SK-N-SH (cell line): ENCODE measurements at regions not wholly inside any gene's neighbourhood (a gene's known extent, or its start where the extent isn't known, plus 50 kb on each side); places are given as distances from the start of the nearest gene placed in this dataset.

Experiments used
- CTCF ChIA-PET: fragments of 300-600, 350-600 bp; formaldehyde crosslinking; extraction: SDS; loops from one replicate; lab custom pipeline; 2021; lab: Yijun Ruan, JAX
- POLR2A ChIA-PET: fragments of 350-600 bp; sonication (Branson Sonifier 250); formaldehyde crosslinking; extraction: SDS; loops from one replicate; lab custom pipeline; 2020; ENCODE audit warnings: antibody characterized with exemption, inconsistent platforms; lab: Yijun Ruan, JAX
- DNase-seq: peaks from one replicate; pipeline ENCODE4 v3.0.0; 2012
- H2AFZ ChIP-seq: fragments of 200-600 bp; sonication (generic); 2 replicates; pipeline ENCODE4 v1.8.1; 2016; ENCODE audit warnings: antibody characterized with exemption, mild to moderate bottlenecking, low read depth
- H3F3A ChIP-seq: fragments of 200-600 bp; sonication (generic); replicated peaks from 2 replicates; pipeline ENCODE3; 2016; ENCODE audit warnings: antibody characterized with exemption, mild to moderate bottlenecking; ENCODE audit not compliant: insufficient read depth
- H3K27ac ChIP-seq, 2 experiments: fragments of 200-500 bp in 1 of 2; fragments of 200-600 bp in 1 of 2; sonication (Bioruptor generic) in 1 of 2; sonication (generic), shearing (Covaris generic) in 1 of 2; 2 replicates each; pipeline versions ENCODE4 v1.5.1 to v1.6.1; 2014 to 2016; ENCODE audit warnings: low read depth in 2 of 2, inconsistent platforms in 1 of 2, low read length in 1 of 2, mild to moderate bottlenecking in 1 of 2, mixed read lengths in 1 of 2
- H3K27me3 ChIP-seq: fragments of 200-600 bp; sonication (generic), shearing (Covaris generic); 2 replicates; pipeline ENCODE4 v1.6.1; 2016; ENCODE audit warnings: mixed run types; ENCODE audit not compliant: insufficient read depth
- H3K36me3 ChIP-seq, 2 experiments: fragments of 200-500 bp in 1 of 2; fragments of 200-600 bp in 1 of 2; sonication (Bioruptor generic) in 1 of 2; sonication (generic) in 1 of 2; replicated peaks in 1 of 2; 2 replicates each; pipeline versions ENCODE3 to v1.5.1; 2014 to 2016; ENCODE audit warnings: low read length in 1 of 2, mild to moderate bottlenecking in 1 of 2; ENCODE audit not compliant: insufficient read depth in 2 of 2, control insufficient read depth in 1 of 2
- H3K4me1 ChIP-seq, 2 experiments: fragments of 200-500 bp in 1 of 2; fragments of 200-600 bp in 1 of 2; sonication (Bioruptor generic) in 1 of 2; sonication (generic), shearing (Covaris generic) in 1 of 2; 2 replicates each; pipeline versions ENCODE4 v1.5.1 to v1.6.1; 2014 to 2016; ENCODE audit warnings: low read depth in 1 of 2, low read length in 1 of 2, mixed run types in 1 of 2; ENCODE audit not compliant: insufficient read depth in 2 of 2, control insufficient read depth in 1 of 2
- H3K4me2 ChIP-seq: fragments of 200-600 bp; sonication (generic), shearing (Covaris generic); 2 replicates; pipeline ENCODE4 v1.6.1; 2017; ENCODE audit warnings: mixed run types
- H3K4me3 ChIP-seq, 2 experiments: fragments of 200-500 bp in 1 of 2; fragments of 200-600 bp in 1 of 2; sonication (Bioruptor generic) in 1 of 2; sonication (generic), shearing (Covaris generic) in 1 of 2; 2 replicates each; pipeline versions ENCODE4 v1.5.1 to v1.8.1; 2014 to 2016; ENCODE audit warnings: low read depth in 2 of 2, inconsistent platforms in 1 of 2, low read length in 1 of 2, mild to moderate bottlenecking in 1 of 2, mixed read lengths in 1 of 2, moderate library complexity in 1 of 2
- H3K79me2 ChIP-seq: fragments of 200-600 bp; sonication (generic); 2 replicates; pipeline ENCODE4 v1.8.1; 2017; ENCODE audit warnings: mild to moderate bottlenecking; ENCODE audit not compliant: insufficient read depth
- H3K9ac ChIP-seq: fragments of 200-600 bp; sonication (generic); 2 replicates; pipeline ENCODE4 v1.6.1; 2017; ENCODE audit warnings: mixed run types
- H3K9me2 ChIP-seq: fragments of 200-600 bp; sonication (generic); 2 replicates; pipeline ENCODE4 v1.6.1; 2017; ENCODE audit warnings: mixed run types
- H3K9me3 ChIP-seq: fragments of 200-600 bp; sonication (generic); 2 replicates; pipeline ENCODE4 v1.6.1; 2017; ENCODE audit warnings: mixed run types, mild to moderate bottlenecking, moderate library complexity
- H4K20me1 ChIP-seq: fragments of 200-600 bp; sonication (generic); 2 replicates; pipeline ENCODE4 v1.6.1; 2017; ENCODE audit warnings: mild to moderate bottlenecking, mixed run types; ENCODE audit not compliant: insufficient read depth
- CHD2 ChIP-seq: fragments of 150-350 bp; IDR thresholded peaks from 2 replicates; pipeline ENCODE4 v1.6.1; 2018; ENCODE audit warnings: low read length; ENCODE audit not compliant: partially characterized antibody
- ELF1 ChIP-seq: IDR thresholded peaks from 2 replicates; pipeline ENCODE4 v1.4.0; 2012
- FOSL2 ChIP-seq: IDR thresholded peaks from 2 replicates; pipeline ENCODE4 v1.4.0; 2012; ENCODE audit warnings: low read depth, mild to moderate bottlenecking, moderate library complexity, borderline replicate concordance
- FOXJ3 ChIP-seq: sonication (generic); formaldehyde crosslinking; IDR thresholded peaks from 2 replicates; pipeline ENCODE4 v1.5.1; 2020; ENCODE audit warnings: mild to moderate bottlenecking, missing genetic modification reagents
- FOXM1 ChIP-seq: IDR thresholded peaks from 2 replicates; pipeline ENCODE4 v1.4.0; 2012; ENCODE audit warnings: low read depth, mild to moderate bottlenecking
- IRF3 ChIP-seq: fragments of 150-350 bp; IDR thresholded peaks from 2 replicates; pipeline ENCODE4 v1.6.1; 2016; ENCODE audit warnings: mild to moderate bottlenecking, low read depth, low read length
- JUND ChIP-seq: IDR thresholded peaks from 2 replicates; pipeline ENCODE4 v1.4.0; 2012
- MAX ChIP-seq: IDR thresholded peaks from 2 replicates; pipeline ENCODE4 v1.4.0; 2012; ENCODE audit warnings: low read depth
- NFIC ChIP-seq: IDR thresholded peaks from 2 replicates; pipeline ENCODE4 v1.4.0; 2012; ENCODE audit warnings: borderline replicate concordance
- NRF1 ChIP-seq: IDR thresholded peaks from 2 replicates; pipeline ENCODE4 v1.6.1; 2012; ENCODE audit warnings: low read depth, mild to moderate bottlenecking, low read length
- PBX3 ChIP-seq: IDR thresholded peaks from 2 replicates; pipeline ENCODE4; 2012
- RAD21 ChIP-seq: IDR thresholded peaks from 2 replicates; pipeline ENCODE4 v1.6.1; 2012; ENCODE audit warnings: mild to moderate bottlenecking, low read length
- SMC3 ChIP-seq: IDR thresholded peaks from 2 replicates; pipeline ENCODE4 v1.6.1; 2012; ENCODE audit warnings: low read depth, low read length, improper control_type of control experiment
- TAF1 ChIP-seq: IDR thresholded peaks from 2 replicates; pipeline ENCODE4 v1.6.1; 2012; ENCODE audit warnings: low read depth, mild to moderate bottlenecking, low read length, moderate library complexity, borderline replicate concordance
- TCF12 ChIP-seq: IDR thresholded peaks from 2 replicates; pipeline ENCODE4 v1.4.0; 2012
- USF1 ChIP-seq: IDR thresholded peaks from 2 replicates; pipeline ENCODE4 v1.4.0; 2012; ENCODE audit warnings: low read depth, borderline replicate concordance
- YY1 ChIP-seq: IDR thresholded peaks from 2 replicates; pipeline ENCODE4 v1.4.0; 2012; ENCODE audit warnings: low read depth, mild to moderate bottlenecking
- ZBTB33 ChIP-seq: IDR thresholded peaks from 2 replicates; pipeline ENCODE4 v1.4.0; 2012; ENCODE audit warnings: low read depth, borderline replicate concordance
- WGBS: methylation state at CpG from one replicate; pipeline ENCODE4 v1.1.6; 2017; ENCODE audit warnings: low lambda C conversion rate; 5-methylcytosine and 5-hydroxymethylcytosine counted together

GRCh38 chr1:170604065-170604464 lies 59.9 kb upstream of the PRRX1 start:
- no peaks in the 10 kb centered on the region for H3K79me2 ChIP-seq
- H3F3A ChIP-seq: peaks cover 3% of the 10 kb centered on the region
- H3K27me3 ChIP-seq: no peaks in the 10 kb centered on the region
- H3K4me2 ChIP-seq: peak overlapping the region; percentile 51; the same call in 1 of the 2 replicates
- peak overlapping the region; percentile 82 for H2AFZ ChIP-seq
- H3K4me1 ChIP-seq: no peaks in the 10 kb centered on the region; a peak in 1 of 4 replicates
- TF ChIP-seq NFIC: no peak
- no peak for TF ChIP-seq NRF1
- TF ChIP-seq MAX: no peak
- TF ChIP-seq ZBTB33: no peak
- TF ChIP-seq PBX3: no peak
- no peak for TF ChIP-seq YY1
- TF ChIP-seq CHD2: no peak
- TF ChIP-seq TAF1: no peak
- no peak for TF ChIP-seq IRF3
- TF ChIP-seq FOXJ3: no peak
- TF ChIP-seq TCF12: no peak
- TF ChIP-seq FOSL2: no peak
- no peak for TF ChIP-seq SMC3
- TF ChIP-seq FOXM1: no peak
- TF ChIP-seq USF1: no peak
- no peak for TF ChIP-seq RAD21
- no peak for TF ChIP-seq ELF1
- no peak for TF ChIP-seq JUND
- peak overlapping the region; percentile 1 to 46; a peak in 2 of 4 replicates for H3K27ac ChIP-seq
- no peaks in the 10 kb centered on the region for H3K36me3 ChIP-seq
- 32% methylated on average over 5 of the region's 5 CpGs for whole genome bisulfite sequencing
- no peaks in the 10 kb centered on the region for H3K9me2 ChIP-seq
- no peaks in the 10 kb centered on the region for H3K9me3 ChIP-seq
- POLR2A ChIA-PET: interaction anchor here (0.6 kb wide), 1 partner anchor 72 kb away, joined by 4 read pairs; no protein-coding TSS in a partner anchor
- no peaks in the 10 kb centered on the region for H4K20me1 ChIP-seq
- no peak overlapping the region; the same call in 1 of the 2 replicates for H3K9ac ChIP-seq
- CTCF ChIA-PET: no interaction called here
- DNase-seq: no peak
- no peak overlapping the region for H3K4me3 ChIP-seq
